ENCODE measurements at regions not wholly inside any gene's neighbourhood (a gene's known extent, or its start where the extent isn't known, plus 50 kb on each side); places are given as distances from the start of the nearest gene placed in this dataset.

DNA sequence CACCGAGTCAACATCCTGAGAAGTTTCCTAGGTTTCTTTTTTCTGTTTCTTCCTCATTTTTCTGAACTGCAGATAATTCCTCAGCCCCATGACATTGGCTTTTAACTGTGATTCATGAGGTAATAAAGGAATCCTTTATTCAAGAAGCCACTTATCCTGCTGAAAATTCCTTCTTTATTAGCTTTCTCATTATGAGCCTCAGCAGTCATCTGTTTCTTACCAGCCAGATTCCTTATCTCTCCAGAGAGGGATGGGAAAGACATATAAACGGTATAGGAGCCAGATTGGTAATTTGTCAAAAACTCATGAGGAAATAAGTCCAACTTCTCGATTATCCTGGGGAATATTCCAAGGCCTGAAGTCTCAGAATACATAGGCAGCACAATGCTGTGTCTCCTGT is 465.4 kb downstream of the ICE1 start:
- no peak overlapping the region for H3K4me3 Mint-ChIP-seq (ENCODE audit: unreplicated experiment)
- H3K36me3 ChIP-seq (ENCODE audit: insufficient read depth, low read length) = no peaks in the 10 kb centered on the region
- peaks cover 25% of the 10 kb centered on the region for H3K27me3 Mint-ChIP-seq (ENCODE audit: low read depth, unreplicated experiment)
- no peak overlapping the region for H3K27ac ChIP-seq (ENCODE audit: low read depth, low read length)
- no peaks in the 10 kb centered on the region for H3K36me3 Mint-ChIP-seq (ENCODE audit: low read depth, unreplicated experiment)
- no peaks in the 10 kb centered on the region for H3K4me1 ChIP-seq (ENCODE audit: insufficient read depth, low read length)
- FAIRE-seq (no peak), DNase-seq (ENCODE audit: low read depth) (no peak)
- H2AFZ ChIP-seq (ENCODE audit: low read depth, low read length) = no peak overlapping the region
- H3K27ac Mint-ChIP-seq (ENCODE audit: unreplicated experiment) = no peak overlapping the region
- H3K4me3 ChIP-seq (ENCODE audit: insufficient read depth, low read depth, low read length) = no peak overlapping the region
- H4K20me1 ChIP-seq (ENCODE audit: insufficient read depth, low read length) = no peaks in the 10 kb centered on the region
- H3K9me3 Mint-ChIP-seq (ENCODE audit: unreplicated experiment) = no peaks in the 10 kb centered on the region
- TF ChIP-seq EZH2 (IDR thresholded peaks at IDR 0.05; ENCODE audit: insufficient read depth, low read length) = no peak
- TF ChIP-seq, protein P1, sequence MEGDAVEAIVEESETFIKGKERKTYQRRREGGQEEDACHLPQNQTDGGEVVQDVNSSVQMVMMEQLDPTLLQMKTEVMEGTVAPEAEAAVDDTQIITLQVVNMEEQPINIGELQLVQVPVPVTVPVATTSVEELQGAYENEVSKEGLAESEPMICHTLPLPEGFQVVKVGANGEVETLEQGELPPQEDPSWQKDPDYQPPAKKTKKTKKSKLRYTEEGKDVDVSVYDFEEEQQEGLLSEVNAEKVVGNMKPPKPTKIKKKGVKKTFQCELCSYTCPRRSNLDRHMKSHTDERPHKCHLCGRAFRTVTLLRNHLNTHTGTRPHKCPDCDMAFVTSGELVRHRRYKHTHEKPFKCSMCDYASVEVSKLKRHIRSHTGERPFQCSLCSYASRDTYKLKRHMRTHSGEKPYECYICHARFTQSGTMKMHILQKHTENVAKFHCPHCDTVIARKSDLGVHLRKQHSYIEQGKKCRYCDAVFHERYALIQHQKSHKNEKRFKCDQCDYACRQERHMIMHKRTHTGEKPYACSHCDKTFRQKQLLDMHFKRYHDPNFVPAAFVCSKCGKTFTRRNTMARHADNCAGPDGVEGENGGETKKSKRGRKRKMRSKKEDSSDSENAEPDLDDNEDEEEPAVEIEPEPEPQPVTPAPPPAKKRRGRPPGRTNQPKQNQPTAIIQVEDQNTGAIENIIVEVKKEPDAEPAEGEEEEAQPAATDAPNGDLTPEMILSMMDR (IDR thresholded peaks at IDR 0.05; ENCODE audit: insufficient read depth, low read depth, low read length) = no peak
- H3K4me2 ChIP-seq (ENCODE audit: low read length) = no peak overlapping the region
- H3K9ac ChIP-seq (ENCODE audit: low read length) = no peak overlapping the region
- H3K9me3 ChIP-seq (ENCODE audit: insufficient read depth, low read depth, low read length) = peaks cover 3% of the 10 kb centered on the region
- peaks cover 27% of the 10 kb centered on the region for H3K4me1 Mint-ChIP-seq (ENCODE audit: low read depth, unreplicated experiment)
- no peaks in the 10 kb centered on the region for H3K27me3 ChIP-seq (ENCODE audit: insufficient read depth, low read length)
- no peaks in the 10 kb centered on the region for H3K79me2 ChIP-seq (ENCODE audit: insufficient read depth, low read length)

DNA sequence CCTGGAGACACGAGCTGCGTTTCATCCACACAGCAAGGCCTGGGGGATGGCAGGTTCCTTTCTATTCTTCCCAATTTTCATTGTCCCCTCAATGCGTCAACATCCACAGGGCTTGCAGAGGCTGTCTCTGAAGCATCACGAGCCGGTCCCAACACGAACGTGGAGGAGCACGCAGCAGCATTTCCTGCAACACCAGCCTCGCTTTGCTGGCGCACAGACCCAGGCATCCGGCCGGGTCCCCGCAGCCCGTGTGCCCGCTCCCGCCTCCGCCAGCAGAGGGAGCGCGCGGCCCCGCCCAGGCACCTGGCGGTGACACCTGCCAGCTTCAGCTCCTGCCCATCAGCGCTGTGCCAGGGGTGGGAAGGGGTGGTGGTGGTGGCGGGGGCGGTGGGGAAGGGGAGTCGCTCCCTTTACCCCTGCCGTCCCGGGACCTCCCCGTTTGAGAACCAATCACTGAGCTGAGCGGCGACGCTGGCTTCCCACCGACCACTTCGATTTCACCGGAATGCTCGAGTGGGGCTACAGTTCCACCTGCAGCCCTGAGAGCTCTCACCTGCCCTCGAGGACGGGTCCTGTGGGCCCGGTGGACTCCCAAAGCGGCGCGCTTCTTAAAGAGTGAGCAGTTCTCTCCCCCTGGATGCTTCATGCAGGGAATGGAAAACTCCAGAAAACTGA is 464.5 kb downstream of the ICE1 start:
- no peak for DNase-seq (ENCODE audit: low read depth)
- no peaks in the 10 kb centered on the region for H3K36me3 Mint-ChIP-seq (ENCODE audit: low read depth, unreplicated experiment)

DNA sequence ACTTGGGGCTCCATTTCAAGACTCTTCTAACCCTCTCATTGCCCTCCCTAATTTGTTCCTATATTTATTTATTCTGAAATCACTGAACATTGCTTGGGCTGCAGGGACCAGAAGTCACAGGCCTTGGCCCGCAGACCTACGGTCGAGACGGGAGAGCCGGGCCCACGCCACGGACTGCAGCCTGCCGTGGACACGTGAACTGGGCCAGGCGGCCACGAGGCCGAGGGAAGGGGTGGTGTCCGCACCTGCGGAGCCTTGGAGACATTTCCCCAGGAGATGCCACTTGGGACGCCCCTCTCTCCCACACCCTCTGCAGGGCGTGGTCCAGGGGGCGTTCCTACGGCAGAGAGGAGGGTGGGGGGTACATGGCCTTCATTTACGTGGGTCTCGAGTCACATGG is 463.9 kb downstream of the ICE1 start:
- Histone ChIP-seq H3K9me3 (ENCODE audit: insufficient read depth, low read depth, low read length) (peaks cover 3% of the 10 kb centered on the region), H3K27ac (ENCODE audit: low read depth, low read length) (no peak overlapping the region), H3K9ac (ENCODE audit: low read length) (no peak overlapping the region), H3K79me2 (ENCODE audit: insufficient read depth, low read length) (no peaks in the 10 kb centered on the region), H4K20me1 (ENCODE audit: insufficient read depth, low read length) (no peaks in the 10 kb centered on the region), H3K4me3 (ENCODE audit: insufficient read depth, low read depth, low read length) (no peak overlapping the region), H3K4me1 (ENCODE audit: insufficient read depth, low read length) (no peaks in the 10 kb centered on the region), H3K27me3 (ENCODE audit: insufficient read depth, low read length) (no peaks in the 10 kb centered on the region), H2AFZ (ENCODE audit: low read depth, low read length) (no peak overlapping the region), H3K4me2 (ENCODE audit: low read length) (no peak overlapping the region), H3K36me3 (ENCODE audit: insufficient read depth, low read length) (no peaks in the 10 kb centered on the region)
- Mint-ChIP-seq H3K4me3 (ENCODE audit: unreplicated experiment) (no peak overlapping the region), H3K36me3 (ENCODE audit: low read depth, unreplicated experiment) (no peaks in the 10 kb centered on the region), H3K27ac (ENCODE audit: unreplicated experiment) (no peak overlapping the region), H3K9me3 (ENCODE audit: unreplicated experiment) (no peaks in the 10 kb centered on the region), H3K4me1 (ENCODE audit: low read depth, unreplicated experiment) (peaks cover 13% of the 10 kb centered on the region), H3K27me3 (ENCODE audit: low read depth, unreplicated experiment) (peaks cover 26% of the 10 kb centered on the region)
- DNase-seq (ENCODE audit: low read depth) (no peak), FAIRE-seq (no peak)
- no peak for TF ChIP-seq EZH2 (IDR thresholded peaks at IDR 0.05; ENCODE audit: insufficient read depth, low read length)
- TF ChIP-seq, protein P1 (IDR thresholded peaks at IDR 0.05; ENCODE audit: insufficient read depth, low read depth, low read length) = no peak

More for the DNA sequence above, 464.5 kb downstream of the ICE1 start:
- H3K9me3 ChIP-seq (ENCODE audit: insufficient read depth, low read depth, low read length) = peaks cover 3% of the 10 kb centered on the region
- Mint-ChIP-seq H3K4me3 (ENCODE audit: unreplicated experiment) (no peak overlapping the region), H3K4me1 (ENCODE audit: low read depth, unreplicated experiment) (peaks cover 19% of the 10 kb centered on the region), H3K9me3 (ENCODE audit: unreplicated experiment) (no peaks in the 10 kb centered on the region), H3K27ac (ENCODE audit: unreplicated experiment) (no peak overlapping the region), H3K27me3 (ENCODE audit: low read depth, unreplicated experiment) (peaks cover 25% of the 10 kb centered on the region)
- H2AFZ ChIP-seq (ENCODE audit: low read depth, low read length) = no peak overlapping the region
- no peak overlapping the region for H3K27ac ChIP-seq (ENCODE audit: low read depth, low read length)
- TF ChIP-seq EZH2 (IDR thresholded peaks at IDR 0.05; ENCODE audit: insufficient read depth, low read length) = no peak
- TF ChIP-seq, protein P1 (IDR thresholded peaks at IDR 0.05; ENCODE audit: insufficient read depth, low read depth, low read length) = no peak
- no peaks in the 10 kb centered on the region for H4K20me1 ChIP-seq (ENCODE audit: insufficient read depth, low read length)
- no peak for FAIRE-seq
- no peak overlapping the region for H3K9ac ChIP-seq (ENCODE audit: low read length)
- no peaks in the 10 kb centered on the region for H3K79me2 ChIP-seq (ENCODE audit: insufficient read depth, low read length)
- no peaks in the 10 kb centered on the region for H3K27me3 ChIP-seq (ENCODE audit: insufficient read depth, low read length)
- H3K36me3 ChIP-seq (ENCODE audit: insufficient read depth, low read length) = no peaks in the 10 kb centered on the region
- no peak overlapping the region for H3K4me3 ChIP-seq (ENCODE audit: insufficient read depth, low read depth, low read length)
- H3K4me2 ChIP-seq (ENCODE audit: low read length) = no peak overlapping the region
- no peaks in the 10 kb centered on the region for H3K4me1 ChIP-seq (ENCODE audit: insufficient read depth, low read length)
